Stomach (tissue), 8 donors: ENCODE measurements at regions not wholly inside any gene's neighbourhood (a gene's known extent, or its start where the extent isn't known, plus 50 kb on each side); places are given as distances from the start of the nearest gene placed in this dataset.

Experiments
- DNase-seq, 2 donors: peaks; one replicate each; pipeline versions ENCODE4 v3.0.0 to v3.0.0-alpha.2; 2013 to 2019
- H3K27ac ChIP-seq, 5 donors: fragments of 200-600 bp in 4 of 5; sonication (generic) in 4 of 5; one replicate each; pipeline ENCODE4 v1.5.1; 2013 to 2019; ENCODE audit warnings: mild to moderate bottlenecking in 1 of 5, moderate library complexity in 1 of 5
- H3K27me3 ChIP-seq, 3 donors: fragments of 200-600 bp; sonication (generic); one replicate each; pipeline ENCODE4 v1.5.1; 2017 to 2019; ENCODE audit warnings: mixed run types in 1 of 3
- H3K36me3 ChIP-seq, 4 donors: fragments of 200-600 bp; sonication (generic); 1 replicate in 3 of 4; 2 replicates in 1 of 4; pipeline ENCODE4 v1.5.1; 2016 to 2019
- H3K4me1 ChIP-seq, 4 donors: fragments of 200-600 bp; sonication (generic); one replicate each; pipeline ENCODE4 v1.5.1; 2016 to 2019
- H3K4me3 ChIP-seq, 4 donors: fragments of 200-600 bp; sonication (generic) in 3 of 4; one replicate each; pipeline ENCODE4 v1.5.1; 2016 to 2019; ENCODE audit warnings: mild to moderate bottlenecking in 1 of 4
- H3K9me3 ChIP-seq, 4 donors: fragments of 200-600 bp; sonication (generic); one replicate each; pipeline ENCODE4 v1.5.1; 2016 to 2019
- CTCF ChIP-seq, 7 experiments: fragments of 450-650 bp in 4 of 7; fragments of 200-600 bp in 3 of 7; sonication (generic) in 3 of 7; IDR thresholded peaks; one replicate each; pipeline ENCODE4 v1.5.1; 2016 to 2019; ENCODE audit warnings: antibody characterized with exemption in 7 of 7, control low read depth in 2 of 7, mild to moderate bottlenecking in 1 of 7
- EP300 ChIP-seq: sonication (generic); formaldehyde crosslinking; IDR thresholded peaks from one replicate; pipeline ENCODE4 v1.6.1; 2017; ENCODE audit warnings: antibody characterized with exemption
- POLR2A ChIP-seq, 4 donors: fragments of 450-650 bp; IDR thresholded peaks; one replicate each; pipeline ENCODE4 v1.6.1; 2016; ENCODE audit warnings: antibody characterized with exemption in 4 of 4, control low read depth in 2 of 4, mild to moderate bottlenecking in 1 of 4, moderate library complexity in 1 of 4
- POLR2AphosphoS5 ChIP-seq, 3 donors: sonication (generic); formaldehyde crosslinking; IDR thresholded peaks; one replicate each; pipeline ENCODE4 v1.6.1; 2016; ENCODE audit warnings: antibody characterized with exemption in 3 of 3
- WGBS, 5 donors: extraction: QIAGEN DNeasy Blood & Tissue Kit in 3 of 5; methylation state at CpG; one replicate each; pipeline versions ENCODE4 v1.1.5 to v1.1.7; 2013 to 2018; 5-methylcytosine and 5-hydroxymethylcytosine counted together
- intact Hi-C: fragments of 100-400 bp; cut with DNase I; formaldehyde crosslinking; loops from one replicate; pipeline ENCODE4 v1.15.1; 2023; ENCODE audit warnings: low total_unique reads
- donor health status: healthy with polysubstance abuse.
- donor health status: Bipolar disorder and iron deficiency.
- donor health status: healthy.

GRCh38 chr3:152051501-152052404, 178.3 kb downstream of the SUCNR1 start:
- Histone ChIP-seq H3K27me3 (no peaks in the 10 kb centered on the region), H3K27ac (no peak overlapping the region), H3K9me3 (no peaks in the 10 kb centered on the region), H3K4me3 (no peak overlapping the region), H3K36me3 (no peaks in the 10 kb centered on the region), H3K4me1 (no peaks in the 10 kb centered on the region)
- DNase-seq = no peak
- intact Hi-C loops = no loop called here
- WGBS, 5 donors = 69 to 76% (median 73%) methylated on average over 3 of the region's 3 CpGs
- TF ChIP-seq CTCF (IDR thresholded peaks at IDR 0.05) = no peak
- no peak for TF ChIP-seq POLR2A (IDR thresholded peaks at IDR 0.05)
- TF ChIP-seq EP300 = no peak
- TF ChIP-seq POLR2AphosphoS5 (IDR thresholded peaks at IDR 0.05) = no peak

GRCh38 chr3:152053866-152054265, 180.4 kb downstream of the SUCNR1 start:
- H3K27me3 ChIP-seq = no peaks in the 10 kb centered on the region
- 89 to 94% (median 92%) methylated on average over 1 of the region's 1 CpG for WGBS, 5 donors
- H3K27ac ChIP-seq = no peak overlapping the region
- H3K4me3 ChIP-seq = no peak overlapping the region
- TF ChIP-seq POLR2A (IDR thresholded peaks at IDR 0.05) = no peak
- TF ChIP-seq CTCF (IDR thresholded peaks at IDR 0.05) = no peak
- TF ChIP-seq EP300 = no peak
- no peak for TF ChIP-seq POLR2AphosphoS5 (IDR thresholded peaks at IDR 0.05)
- no peaks in the 10 kb centered on the region for H3K9me3 ChIP-seq
- no peaks in the 10 kb centered on the region for H3K36me3 ChIP-seq
- H3K4me1 ChIP-seq = no peaks in the 10 kb centered on the region
- intact Hi-C loops = no loop called here
- DNase-seq = no peak

- intact Hi-C loops = no loop called here
- WGBS, 5 donors = 83 to 94% (median 92%) methylated on average over 3 of the region's 3 CpGs
- no peak for TF ChIP-seq POLR2AphosphoS5 (IDR thresholded peaks at IDR 0.05)
- no peak for TF ChIP-seq POLR2A (IDR thresholded peaks at IDR 0.05)
- TF ChIP-seq CTCF (IDR thresholded peaks at IDR 0.05) = no peak
- no peak for TF ChIP-seq EP300
Observed at GRCh38 chr3:152054315-152054714, 180.9 kb downstream of the SUCNR1 start.

GRCh38 chr3:152056073-152056472, 182.6 kb downstream of the SUCNR1 start:
- TF ChIP-seq EP300 = no peak
- no peak for TF ChIP-seq CTCF (IDR thresholded peaks at IDR 0.05)
- TF ChIP-seq POLR2AphosphoS5 (IDR thresholded peaks at IDR 0.05) = no peak
- no peak for TF ChIP-seq POLR2A (IDR thresholded peaks at IDR 0.05)

More at GRCh38 chr3:152054315-152054714, 180.9 kb downstream of the SUCNR1 start:
- Histone ChIP-seq H3K36me3 (no peaks in the 10 kb centered on the region), H3K27ac (no peak overlapping the region), H3K4me3 (no peak overlapping the region), H3K27me3 (no peaks in the 10 kb centered on the region), H3K4me1 (no peaks in the 10 kb centered on the region), H3K9me3 (no peaks in the 10 kb centered on the region)
- DNase-seq = no peak

More at GRCh38 chr3:152056073-152056472, 182.6 kb downstream of the SUCNR1 start:
- intact Hi-C loops = no loop called here
- H3K27me3 ChIP-seq = no peaks in the 10 kb centered on the region
- 63 to 75% (median 69%) methylated on average over 3 of the region's 3 CpGs for WGBS, 5 donors
- no peak overlapping the region for H3K27ac ChIP-seq
- H3K4me3 ChIP-seq = no peak overlapping the region
- peaks cover 0 to 8% (median 3%) of the 10 kb centered on the region in 4 donors for H3K4me1 ChIP-seq
- H3K36me3 ChIP-seq = no peaks in the 10 kb centered on the region
- DNase-seq = no peak
- no peaks in the 10 kb centered on the region for H3K9me3 ChIP-seq
